A549 (cell line): ENCODE measurements at regions not wholly inside any gene's neighbourhood (a gene's known extent, or its start where the extent isn't known, plus 50 kb on each side); places are given as distances from the start of the nearest gene placed in this dataset.

Experiments
- ATAC-seq, 2 experiments: fragments of 200-7000 bp in 1 of 2; fragments of >200 bp in 1 of 2; cut with Nextera tagmentation in 1 of 2; cut with Tn5 transposase in 1 of 2; 3 replicates each; pipeline versions ENCODE4 v1.8.0 to v1.9.1; 2018 to 2020; ENCODE audit warnings: mild to moderate bottlenecking in 1 of 2, moderate library complexity in 1 of 2
- CTCF ChIA-PET: fragments of 300-600 bp; sonication (Branson Sonifier 250); formaldehyde crosslinking; extraction: SDS; loops from one replicate; lab custom pipeline; 2021; ENCODE audit warnings: antibody characterized with exemption, inconsistent platforms; lab: Yijun Ruan, JAX
- POLR2A ChIA-PET: fragments of 350-600 bp; formaldehyde crosslinking; extraction: SDS; loops from one replicate; lab custom pipeline; 2021; ENCODE audit warnings: antibody characterized with exemption, inconsistent platforms; lab: Yijun Ruan, JAX
- DNase-seq, 2 experiments: peaks; one replicate each; pipeline versions ENCODE4 v3.0.0 to v3.0.0-alpha.2; 2011 to 2016; ENCODE audit warnings: low read depth in 1 of 2, low spot score in 1 of 2
- FAIRE-seq: peaks from 2 replicates; lab custom pipeline; 2011; peaks lifted over from hg19 to GRCh38; lab: Jason Lieb, UNC
- H3K27ac ChIP-seq, 2 experiments: fragments of >200 bp; sonication (Bioruptor Twin); formaldehyde crosslinking; 3 replicates each; pipeline ENCODE4 v1.5.1; 2016 to 2017
- H3K4me1 ChIP-seq: fragments of >200 bp; sonication (Bioruptor Twin); formaldehyde crosslinking; 3 replicates; pipeline ENCODE4 v1.6.1; 2016
- H3K4me2 ChIP-seq: fragments of >200 bp; sonication (Bioruptor Twin); formaldehyde crosslinking; 3 replicates; pipeline ENCODE4 v1.6.1; 2016
- H3K4me3 ChIP-seq: fragments of >200 bp; sonication (Bioruptor Twin); formaldehyde crosslinking; 3 replicates; pipeline ENCODE4 v1.5.1; 2016
- H3K9me3 ChIP-seq: fragments of >200 bp; sonication (Bioruptor Twin); formaldehyde crosslinking; 3 replicates; pipeline ENCODE4 v1.6.1; 2016
- CEBPB ChIP-seq, 2 experiments: fragments of >200 bp in 1 of 2; sonication (Bioruptor Twin) in 1 of 2; formaldehyde crosslinking in 1 of 2; IDR thresholded peaks; 2 replicates each; pipeline ENCODE4 v1.6.1; 2012 to 2016
- EP300 ChIP-seq, 2 experiments: fragments of >200 bp; sonication (Bioruptor Twin); formaldehyde crosslinking; IDR thresholded peaks; 2 replicates in 1 of 2; 3 replicates in 1 of 2; pipeline ENCODE4 v1.6.1; 2016 to 2017
- FOSL2 ChIP-seq, 2 experiments: fragments of 450-650 bp in 1 of 2; fragments of >200 bp in 1 of 2; sonication (Bioruptor Twin) in 1 of 2; formaldehyde crosslinking; IDR thresholded peaks; 2 replicates each; pipeline versions ENCODE4 v1.5.0 to v1.6.1; 2016 to 2020; ENCODE audit warnings: mild to moderate bottlenecking in 1 of 2, moderate library complexity in 1 of 2
- FOXS1 ChIP-seq: fragments of 250-450 bp; sonication (Bioruptor Pico); IDR thresholded peaks from 2 replicates; pipeline ENCODE4 v1.5.0; 2020; ENCODE audit warnings: mild to moderate bottlenecking, moderate library complexity
- GATA3 ChIP-seq: IDR thresholded peaks from 2 replicates; pipeline ENCODE4 v1.6.1; 2012; ENCODE audit warnings: borderline replicate concordance
- HDAC2 ChIP-seq: fragments of 200-600 bp; sonication (generic); IDR thresholded peaks from 2 replicates; pipeline ENCODE4 v1.6.1; 2016
- HEYL ChIP-seq: fragments of 250-450 bp; sonication (Bioruptor Pico); IDR thresholded peaks from 2 replicates; pipeline ENCODE4 v1.8.0; 2021; ENCODE audit warnings: mild to moderate bottlenecking, moderate library complexity
- HOXA7 ChIP-seq: fragments of 250-450 bp; sonication (Bioruptor Pico); IDR thresholded peaks from 2 replicates; pipeline ENCODE4 v1.5.0; 2020; ENCODE audit warnings: mild to moderate bottlenecking, moderate library complexity
- HOXB13 ChIP-seq: fragments of 250-450 bp; sonication (Bioruptor Pico); IDR thresholded peaks from 2 replicates; pipeline ENCODE4 v1.5.0; 2020; ENCODE audit warnings: low read depth, mild to moderate bottlenecking, moderate library complexity
- JUN ChIP-seq, 2 experiments: fragments of >200 bp; sonication (Bioruptor Twin); formaldehyde crosslinking; IDR thresholded peaks; 2 replicates in 1 of 2; 3 replicates in 1 of 2; pipeline ENCODE4 v1.6.1; 2016 to 2017
- KDM1A ChIP-seq: fragments of 200-600 bp; sonication (generic); IDR thresholded peaks from 2 replicates; pipeline ENCODE4 v1.6.1; 2016; ENCODE audit warnings: low read depth, mild to moderate bottlenecking
- MAFK ChIP-seq: fragments of 450-650 bp; IDR thresholded peaks from 2 replicates; pipeline ENCODE4 v1.6.1; 2014; ENCODE audit not compliant: partially characterized antibody
- NFE2L2 ChIP-seq: fragments of 150-350 bp; conservative IDR thresholded peaks from 2 replicates; pipeline ENCODE4 v1.6.1; 2014; ENCODE audit warnings: low read length
- NPAS2 ChIP-seq: fragments of 250-450 bp; sonication (Bioruptor Pico); IDR thresholded peaks from 2 replicates; pipeline ENCODE4 v1.8.0; 2022; ENCODE audit warnings: mild to moderate bottlenecking, moderate library complexity, borderline replicate concordance
- NR3C1 ChIP-seq: fragments of >200 bp; sonication (Bioruptor Twin); formaldehyde crosslinking; IDR thresholded peaks from 3 replicates; pipeline ENCODE4 v1.6.1; 2017
- POLR2A ChIP-seq: IDR thresholded peaks from 2 replicates; pipeline ENCODE4 v1.6.1; 2012; ENCODE audit warnings: mild to moderate bottlenecking, low read length
- RCOR1 ChIP-seq: fragments of 150-350 bp; IDR thresholded peaks from 2 replicates; pipeline ENCODE4 v1.6.1; 2014; ENCODE audit warnings: antibody characterized with exemption, low read length, low read depth
- TFCP2L1 ChIP-seq: fragments of 250-450 bp; sonication (Bioruptor Pico); IDR thresholded peaks from 2 replicates; pipeline ENCODE4 v1.5.0; 2021; ENCODE audit warnings: mild to moderate bottlenecking
- TP53 ChIP-seq: fragments of 250-450 bp; sonication (Bioruptor Pico); IDR thresholded peaks from 2 replicates; pipeline ENCODE4 v1.5.0; 2021; ENCODE audit warnings: mild to moderate bottlenecking, moderate library complexity
- ZNF302 ChIP-seq: fragments of 250-450 bp; sonication (Bioruptor Pico); IDR thresholded peaks from 2 replicates; pipeline ENCODE4 v1.9.0; 2021; ENCODE audit warnings: inconsistent platforms, mild to moderate bottlenecking, moderate library complexity
- ZSCAN20 ChIP-seq: fragments of 250-450 bp; sonication (Bioruptor Pico); IDR thresholded peaks from 2 replicates; pipeline ENCODE4 v1.8.0; 2022; ENCODE audit warnings: mild to moderate bottlenecking, moderate library complexity
- WGBS: methylation state at CpG from one replicate; pipeline ENCODE4 v1.1.6; 2017; ENCODE audit errors: missing lambda C conversion rate; 5-methylcytosine and 5-hydroxymethylcytosine counted together
- TF ChIP-seq, protein P1 (sequence below): fragments of >200 bp; sonication (Bioruptor Twin); formaldehyde crosslinking; IDR thresholded peaks from 3 replicates; pipeline ENCODE4 v1.5.1; 2016
- TF ChIP-seq, protein P2 (sequence below): fragments of 450-650 bp; IDR thresholded peaks from 2 replicates; pipeline ENCODE4 v1.6.1; 2014; ENCODE audit warnings: antibody characterized with exemption
- TF ChIP-seq, protein P3 (sequence below): fragments of >200 bp; sonication (Bioruptor Twin); formaldehyde crosslinking; IDR thresholded peaks from 3 replicates; pipeline ENCODE4 v1.6.1; 2016
- TF ChIP-seq, protein P4 (sequence below): IDR thresholded peaks from 2 replicates; pipeline ENCODE4 v1.6.1; 2012; ENCODE audit warnings: low read depth, borderline replicate concordance
- TF ChIP-seq, protein P5 (sequence below): fragments of 250-450 bp; sonication (Bioruptor Pico); IDR thresholded peaks from 2 replicates; pipeline ENCODE4 v1.5.0; 2020; ENCODE audit warnings: low read depth, mild to moderate bottlenecking, moderate library complexity
- TF ChIP-seq, protein P6 (sequence below): fragments of 150-350 bp; IDR thresholded peaks from 2 replicates; pipeline ENCODE4 v1.6.1; 2014; ENCODE audit warnings: low read depth, mild to moderate bottlenecking, low read length

DNA sequence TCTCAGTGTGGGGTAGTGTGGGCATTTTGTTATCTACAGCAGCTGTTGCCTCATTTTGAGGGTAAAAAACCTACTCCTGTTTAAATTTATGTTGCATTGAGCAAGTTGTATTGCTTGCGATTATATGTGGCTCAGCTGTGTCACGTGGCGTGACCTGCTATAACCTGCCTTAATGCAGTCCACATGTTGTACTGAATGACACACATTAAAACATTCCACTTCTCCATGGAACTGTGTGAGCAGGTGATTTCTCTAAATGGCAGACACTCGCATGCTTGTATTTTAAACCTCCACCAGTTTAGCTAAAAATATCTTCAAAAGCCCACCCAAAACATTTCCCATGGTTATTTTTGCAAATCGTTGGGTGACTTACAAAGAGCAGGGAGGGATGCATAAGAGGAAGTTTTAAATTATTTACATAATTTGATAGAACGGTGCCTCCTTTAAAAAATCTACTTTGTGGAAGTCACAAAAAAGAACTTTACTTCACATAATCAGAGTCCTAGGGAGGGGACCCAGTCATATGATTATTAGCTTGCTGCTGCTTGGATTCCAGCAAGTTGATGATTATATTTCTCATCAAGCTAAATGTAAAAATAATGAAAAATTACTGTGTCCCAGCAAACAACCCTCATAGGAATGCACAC, 163.3 kb upstream of the ZEB2 start:
- Histone ChIP-seq H3K27ac (no peak overlapping the region), H3K4me2 (no peak overlapping the region), H3K9me3 (no peaks in the 10 kb centered on the region), H3K4me1 (no peaks in the 10 kb centered on the region), H3K4me3 (no peak overlapping the region)
- CTCF ChIA-PET = no interaction called here
- no peak for ATAC-seq
- no peak for DNase-seq
- POLR2A ChIA-PET = no interaction called here
- TF ChIP-seq JUN (IDR thresholded peaks at IDR 0.05) (no peak), NFE2L2 (no peak), FOXS1 (CRISPR knock-in tag) (no peak), HDAC2 (no peak), HEYL (CRISPR knock-in tag) (no peak), HOXA7 (CRISPR knock-in tag) (no peak), RCOR1 (no peak), NPAS2 (CRISPR knock-in tag) (no peak), EP300 (IDR thresholded peaks at IDR 0.05) (no peak)
- TF ChIP-seq, protein P1, sequence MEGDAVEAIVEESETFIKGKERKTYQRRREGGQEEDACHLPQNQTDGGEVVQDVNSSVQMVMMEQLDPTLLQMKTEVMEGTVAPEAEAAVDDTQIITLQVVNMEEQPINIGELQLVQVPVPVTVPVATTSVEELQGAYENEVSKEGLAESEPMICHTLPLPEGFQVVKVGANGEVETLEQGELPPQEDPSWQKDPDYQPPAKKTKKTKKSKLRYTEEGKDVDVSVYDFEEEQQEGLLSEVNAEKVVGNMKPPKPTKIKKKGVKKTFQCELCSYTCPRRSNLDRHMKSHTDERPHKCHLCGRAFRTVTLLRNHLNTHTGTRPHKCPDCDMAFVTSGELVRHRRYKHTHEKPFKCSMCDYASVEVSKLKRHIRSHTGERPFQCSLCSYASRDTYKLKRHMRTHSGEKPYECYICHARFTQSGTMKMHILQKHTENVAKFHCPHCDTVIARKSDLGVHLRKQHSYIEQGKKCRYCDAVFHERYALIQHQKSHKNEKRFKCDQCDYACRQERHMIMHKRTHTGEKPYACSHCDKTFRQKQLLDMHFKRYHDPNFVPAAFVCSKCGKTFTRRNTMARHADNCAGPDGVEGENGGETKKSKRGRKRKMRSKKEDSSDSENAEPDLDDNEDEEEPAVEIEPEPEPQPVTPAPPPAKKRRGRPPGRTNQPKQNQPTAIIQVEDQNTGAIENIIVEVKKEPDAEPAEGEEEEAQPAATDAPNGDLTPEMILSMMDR = no peak
- TF ChIP-seq, protein P2, sequence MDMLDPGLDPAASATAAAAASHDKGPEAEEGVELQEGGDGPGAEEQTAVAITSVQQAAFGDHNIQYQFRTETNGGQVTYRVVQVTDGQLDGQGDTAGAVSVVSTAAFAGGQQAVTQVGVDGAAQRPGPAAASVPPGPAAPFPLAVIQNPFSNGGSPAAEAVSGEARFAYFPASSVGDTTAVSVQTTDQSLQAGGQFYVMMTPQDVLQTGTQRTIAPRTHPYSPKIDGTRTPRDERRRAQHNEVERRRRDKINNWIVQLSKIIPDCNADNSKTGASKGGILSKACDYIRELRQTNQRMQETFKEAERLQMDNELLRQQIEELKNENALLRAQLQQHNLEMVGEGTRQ = no peak
- TF ChIP-seq, protein P3, sequence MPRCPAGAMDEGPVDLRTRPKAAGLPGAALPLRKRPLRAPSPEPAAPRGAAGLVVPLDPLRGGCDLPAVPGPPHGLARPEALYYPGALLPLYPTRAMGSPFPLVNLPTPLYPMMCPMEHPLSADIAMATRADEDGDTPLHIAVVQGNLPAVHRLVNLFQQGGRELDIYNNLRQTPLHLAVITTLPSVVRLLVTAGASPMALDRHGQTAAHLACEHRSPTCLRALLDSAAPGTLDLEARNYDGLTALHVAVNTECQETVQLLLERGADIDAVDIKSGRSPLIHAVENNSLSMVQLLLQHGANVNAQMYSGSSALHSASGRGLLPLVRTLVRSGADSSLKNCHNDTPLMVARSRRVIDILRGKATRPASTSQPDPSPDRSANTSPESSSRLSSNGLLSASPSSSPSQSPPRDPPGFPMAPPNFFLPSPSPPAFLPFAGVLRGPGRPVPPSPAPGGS = no peak
- WGBS = 74% methylated on average over 6 of the region's 6 CpGs
- FAIRE-seq = no peak

DNA sequence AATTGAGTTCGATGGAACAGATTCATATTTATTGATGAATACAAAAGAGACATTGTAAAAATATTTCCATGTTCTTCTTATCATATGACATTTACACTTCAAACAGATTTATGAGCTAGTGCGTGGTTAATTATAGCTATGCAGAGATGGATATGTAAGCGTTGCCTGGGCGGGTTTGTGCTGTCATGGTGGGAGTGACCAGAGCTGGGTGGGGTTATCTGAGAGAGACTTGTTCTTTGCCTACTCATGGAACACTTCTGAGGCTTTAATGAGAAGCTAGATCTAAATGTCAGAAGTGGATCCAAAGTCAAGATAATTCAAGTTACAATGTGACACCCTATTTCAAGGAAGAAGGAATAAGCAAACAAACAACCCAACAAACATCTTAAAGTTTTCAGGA, 162.3 kb upstream of the ZEB2 start:
- Histone ChIP-seq H3K27ac (no peak overlapping the region), H3K4me2 (no peak overlapping the region), H3K4me3 (no peak overlapping the region), H3K4me1 (no peaks in the 10 kb centered on the region), H3K9me3 (no peaks in the 10 kb centered on the region)
- POLR2A ChIA-PET = no interaction called here
- 81% methylated on average over 4 of the region's 4 CpGs for WGBS
- CTCF ChIA-PET = interaction anchor here (0.6 to 0.8 kb wide), 2 partner anchors 20 to 31 kb away, joined by 3 read pairs; no protein-coding TSS in a partner anchor
- FAIRE-seq = no peak
- no peak for DNase-seq
- TF ChIP-seq FOSL2 (IDR thresholded peaks at IDR 0.05) = no peak
- no peak for TF ChIP-seq FOSL2 (CRISPR knock-in tag; IDR thresholded peaks at IDR 0.05)
- TF ChIP-seq POLR2A = no peak
- no peak for TF ChIP-seq CEBPB (IDR thresholded peaks at IDR 0.05)
- no peak for TF ChIP-seq NR3C1
- TF ChIP-seq, protein P4, sequence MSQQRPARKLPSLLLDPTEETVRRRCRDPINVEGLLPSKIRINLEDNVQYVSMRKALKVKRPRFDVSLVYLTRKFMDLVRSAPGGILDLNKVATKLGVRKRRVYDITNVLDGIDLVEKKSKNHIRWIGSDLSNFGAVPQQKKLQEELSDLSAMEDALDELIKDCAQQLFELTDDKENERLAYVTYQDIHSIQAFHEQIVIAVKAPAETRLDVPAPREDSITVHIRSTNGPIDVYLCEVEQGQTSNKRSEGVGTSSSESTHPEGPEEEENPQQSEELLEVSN = no peak
- TF ChIP-seq, protein P1 = no peak
- no peak for TF ChIP-seq ZNF302
- TF ChIP-seq, protein P5, sequence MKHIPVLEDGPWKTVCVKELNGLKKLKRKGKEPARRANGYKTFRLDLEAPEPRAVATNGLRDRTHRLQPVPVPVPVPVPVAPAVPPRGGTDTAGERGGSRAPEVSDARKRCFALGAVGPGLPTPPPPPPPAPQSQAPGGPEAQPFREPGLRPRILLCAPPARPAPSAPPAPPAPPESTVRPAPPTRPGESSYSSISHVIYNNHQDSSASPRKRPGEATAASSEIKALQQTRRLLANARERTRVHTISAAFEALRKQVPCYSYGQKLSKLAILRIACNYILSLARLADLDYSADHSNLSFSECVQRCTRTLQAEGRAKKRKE = no peak
- no peak for TF ChIP-seq JUN (IDR thresholded peaks at IDR 0.05)
- TF ChIP-seq TP53 = no peak
- TF ChIP-seq, protein P6, sequence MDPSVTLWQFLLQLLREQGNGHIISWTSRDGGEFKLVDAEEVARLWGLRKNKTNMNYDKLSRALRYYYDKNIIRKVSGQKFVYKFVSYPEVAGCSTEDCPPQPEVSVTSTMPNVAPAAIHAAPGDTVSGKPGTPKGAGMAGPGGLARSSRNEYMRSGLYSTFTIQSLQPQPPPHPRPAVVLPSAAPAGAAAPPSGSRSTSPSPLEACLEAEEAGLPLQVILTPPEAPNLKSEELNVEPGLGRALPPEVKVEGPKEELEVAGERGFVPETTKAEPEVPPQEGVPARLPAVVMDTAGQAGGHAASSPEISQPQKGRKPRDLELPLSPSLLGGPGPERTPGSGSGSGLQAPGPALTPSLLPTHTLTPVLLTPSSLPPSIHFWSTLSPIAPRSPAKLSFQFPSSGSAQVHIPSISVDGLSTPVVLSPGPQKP = no peak
- no peak for TF ChIP-seq NPAS2 (CRISPR knock-in tag)
- no peak for TF ChIP-seq GATA3
- no peak for TF ChIP-seq HOXA7 (CRISPR knock-in tag)
- no peak for TF ChIP-seq HOXB13
- TF ChIP-seq ZSCAN20 (CRISPR knock-in tag) = no peak
- no peak for TF ChIP-seq TFCP2L1 (CRISPR knock-in tag)
- no peak for TF ChIP-seq MAFK
- no peak for TF ChIP-seq KDM1A
- ATAC-seq = no peak
